Heart left ventricle (tissue), 16 donors: ENCODE measurements at regions not wholly inside any gene's neighbourhood (a gene's known extent, or its start where the extent isn't known, plus 50 kb on each side); places are given as distances from the start of the nearest gene placed in this dataset.

Experiments used
- ATAC-seq, 4 donors: fragments of 200-7000 bp; cut with Tn5 transposase; one replicate each; pipeline ENCODE4 v1.9.1; 2020 to 2022; ENCODE audit warnings: moderate library complexity in 4 of 4, mild to moderate bottlenecking in 3 of 4, moderate number of reproducible peaks in 1 of 4
- DNase-seq, 5 donors: peaks; one replicate each; pipeline ENCODE4 v3.0.0-alpha.2; 2020
- H3K27ac ChIP-seq, 12 donors: fragments of 200-600 bp; sonication (generic) in 4 of 12; one replicate each; pipeline versions ENCODE4 v1.5.0 to v1.8.0; 2016 to 2022; ENCODE audit warnings: mild to moderate bottlenecking in 2 of 12
- H3K27me3 ChIP-seq, 9 donors: fragments of 200-600 bp; sonication (generic) in 2 of 9; one replicate each; pipeline versions ENCODE4 v1.5.1 to v1.8.0; 2016 to 2022; ENCODE audit warnings: mild to moderate bottlenecking in 3 of 9
- H3K36me3 ChIP-seq, 9 donors: fragments of 200-600 bp; sonication (generic) in 2 of 9; one replicate each; pipeline versions ENCODE4 v1.5.0 to v1.8.0; 2018 to 2022; ENCODE audit warnings: mild to moderate bottlenecking in 2 of 9
- H3K4me1 ChIP-seq, 12 donors: fragments of 200-600 bp; sonication (generic) in 4 of 12; one replicate each; pipeline versions ENCODE4 v1.5.0 to v1.8.0; 2016 to 2022; ENCODE audit warnings: mild to moderate bottlenecking in 3 of 12
- H3K4me3 ChIP-seq, 12 donors: fragments of 200-600 bp; sonication (generic) in 4 of 12; one replicate each; pipeline versions ENCODE4 v1.5.0 to v1.8.0; 2017 to 2022; ENCODE audit warnings: mild to moderate bottlenecking in 9 of 12, moderate library complexity in 4 of 12
- H3K9me3 ChIP-seq, 12 donors: fragments of 200-600 bp; sonication (generic) in 4 of 12; one replicate each; pipeline versions ENCODE4 v1.5.0 to v1.8.0; 2016 to 2022; ENCODE audit warnings: mild to moderate bottlenecking in 1 of 12
- POLR2A ChIP-seq, 2 donors: fragments of 450-650 bp; IDR thresholded peaks; one replicate each; pipeline ENCODE4 v1.6.1; 2017; ENCODE audit warnings: antibody characterized with exemption in 2 of 2, mild to moderate bottlenecking in 2 of 2, moderate library complexity in 2 of 2
- WGBS, 4 donors: extraction: QIAGEN DNeasy Blood & Tissue Kit in 2 of 4; methylation state at CpG; one replicate each; pipeline versions ENCODE4 v1.1.5 to v1.1.7; 2013 to 2018; 5-methylcytosine and 5-hydroxymethylcytosine counted together
- intact Hi-C, 10 donors: fragments of 100-400 bp; cut with DNase I; formaldehyde crosslinking; loops; one replicate each; pipeline versions ENCODE4 v1.11.1 to v1.14.2; 2022
- TF ChIP-seq, protein P1 (sequence below), 12 donors: fragments of 200-600 bp; sonication (generic) in 4 of 12; IDR thresholded peaks; one replicate each; pipeline versions ENCODE4 v1.5.0 to v1.8.0; 2018 to 2022; ENCODE audit warnings: antibody characterized with exemption in 12 of 12, mild to moderate bottlenecking in 5 of 12
- donor health status: ischemic (EF 13 %, LVEDD 7.1; RV severe dilation, severe dysfunction).
- donor health status: healthy with polysubstance abuse.
- donor health status: DM: no; HTN: yes; CAD: no.
- donor health status: DM: no; HTN: no; CAD: no.
- donor health status: ischemic (EF 25% LVEDD 6.9; RV normal size, moderate dysfunction).
- donor health status: ischemic (EF 25% LVEDD 5.7; RV mildly dilated, moderate dysfunction).
- donor health status: healthy.
- donor health status: DM: yes; HTN: yes; CAD: no.
- donor health status: ischemic (EF 35%, LVEDD 5.7; RV mildly dilated, moderate dysfunction).
- donor health status: nonischemic (EF 11% LVEDD 7.7; RV severe dilation, severe dysfunction).
- donor health status: DM: yes; HTN: yes; CAD: no.
- donor health status: PGD.
- donor health status: ischemic (EF 29% LVEDD 5.4; RV normal size, mild dysfunction).
- donor health status: nonischemic (EF 23%, LVEDD 6.1; RV moderate dilation, normal function).

DNA sequence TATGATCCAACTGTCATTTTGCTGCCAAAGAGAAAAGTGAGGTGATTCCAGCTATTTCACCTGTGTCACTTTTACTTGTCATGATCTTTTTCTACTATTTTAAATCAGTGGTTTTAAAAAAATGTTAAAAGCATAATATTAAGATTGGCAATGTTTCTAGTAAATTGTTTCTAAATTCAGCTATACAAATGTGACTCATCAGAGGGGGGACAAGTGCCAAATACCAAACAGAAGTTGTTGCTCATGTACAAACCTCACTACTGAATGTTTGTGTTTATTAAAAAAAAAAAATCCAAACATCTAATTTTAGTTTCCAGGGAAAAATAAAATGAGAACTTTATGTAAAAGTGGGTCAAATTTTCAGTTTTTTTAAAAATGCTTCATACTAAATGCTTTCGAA is 346.2 kb upstream of the SNX7 start:
- Histone ChIP-seq H3K4me3 (peak overlapping the region in 1 of 12 donors; percentile 14), H3K27ac (no peak overlapping the region), H3K9me3 (no peaks in the 10 kb centered on the region), H3K4me1 (peaks cover 0 to 18% (median 0%) of the 10 kb centered on the region in 12 donors), H3K36me3 (no peaks in the 10 kb centered on the region), H3K27me3 (no peaks in the 10 kb centered on the region)
- DNase-seq (no peak), ATAC-seq (no peak)
- intact Hi-C loops: no loop called here
- 67 to 71% (median 71%) methylated on average over 1 of the region's 1 CpG for WGBS, 4 donors
- TF ChIP-seq, protein P1, sequence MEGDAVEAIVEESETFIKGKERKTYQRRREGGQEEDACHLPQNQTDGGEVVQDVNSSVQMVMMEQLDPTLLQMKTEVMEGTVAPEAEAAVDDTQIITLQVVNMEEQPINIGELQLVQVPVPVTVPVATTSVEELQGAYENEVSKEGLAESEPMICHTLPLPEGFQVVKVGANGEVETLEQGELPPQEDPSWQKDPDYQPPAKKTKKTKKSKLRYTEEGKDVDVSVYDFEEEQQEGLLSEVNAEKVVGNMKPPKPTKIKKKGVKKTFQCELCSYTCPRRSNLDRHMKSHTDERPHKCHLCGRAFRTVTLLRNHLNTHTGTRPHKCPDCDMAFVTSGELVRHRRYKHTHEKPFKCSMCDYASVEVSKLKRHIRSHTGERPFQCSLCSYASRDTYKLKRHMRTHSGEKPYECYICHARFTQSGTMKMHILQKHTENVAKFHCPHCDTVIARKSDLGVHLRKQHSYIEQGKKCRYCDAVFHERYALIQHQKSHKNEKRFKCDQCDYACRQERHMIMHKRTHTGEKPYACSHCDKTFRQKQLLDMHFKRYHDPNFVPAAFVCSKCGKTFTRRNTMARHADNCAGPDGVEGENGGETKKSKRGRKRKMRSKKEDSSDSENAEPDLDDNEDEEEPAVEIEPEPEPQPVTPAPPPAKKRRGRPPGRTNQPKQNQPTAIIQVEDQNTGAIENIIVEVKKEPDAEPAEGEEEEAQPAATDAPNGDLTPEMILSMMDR (IDR thresholded peaks at IDR 0.05): no peak
- TF ChIP-seq POLR2A (IDR thresholded peaks at IDR 0.05): no peak

DNA sequence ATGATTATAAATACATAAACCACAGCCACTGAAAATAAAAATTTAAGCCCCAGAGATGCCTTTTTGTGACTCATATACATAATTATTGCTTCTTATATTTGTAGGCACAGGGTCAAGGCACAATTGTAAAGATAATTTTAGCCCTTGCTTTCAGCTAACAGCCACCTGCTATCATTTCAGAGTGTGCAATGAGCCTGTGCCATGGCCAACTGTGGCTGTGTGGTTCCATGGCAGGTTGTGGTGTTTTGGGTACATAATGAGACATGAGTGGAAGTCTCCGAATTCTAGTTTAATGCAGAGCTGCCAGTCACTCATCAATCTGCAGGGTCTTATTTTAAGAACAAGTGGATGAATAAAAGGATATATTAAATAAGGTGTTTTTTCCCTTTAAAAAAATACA is 346.9 kb upstream of the SNX7 start:
- TF ChIP-seq, protein P1 (IDR thresholded peaks at IDR 0.05): no peak
- TF ChIP-seq POLR2A (IDR thresholded peaks at IDR 0.05): no peak
- DNase-seq (no peak), ATAC-seq (no peak)
- 79 to 96% (median 92%) methylated on average over 1 of the region's 1 CpG for WGBS, 4 donors
- Histone ChIP-seq H3K27me3 (no peaks in the 10 kb centered on the region), H3K36me3 (no peaks in the 10 kb centered on the region), H3K27ac (no peak overlapping the region), H3K4me3 (no peak overlapping the region), H3K9me3 (no peaks in the 10 kb centered on the region), H3K4me1 (peaks cover 0 to 18% (median 0%) of the 10 kb centered on the region in 12 donors)
- intact Hi-C loops: no loop called here

DNA sequence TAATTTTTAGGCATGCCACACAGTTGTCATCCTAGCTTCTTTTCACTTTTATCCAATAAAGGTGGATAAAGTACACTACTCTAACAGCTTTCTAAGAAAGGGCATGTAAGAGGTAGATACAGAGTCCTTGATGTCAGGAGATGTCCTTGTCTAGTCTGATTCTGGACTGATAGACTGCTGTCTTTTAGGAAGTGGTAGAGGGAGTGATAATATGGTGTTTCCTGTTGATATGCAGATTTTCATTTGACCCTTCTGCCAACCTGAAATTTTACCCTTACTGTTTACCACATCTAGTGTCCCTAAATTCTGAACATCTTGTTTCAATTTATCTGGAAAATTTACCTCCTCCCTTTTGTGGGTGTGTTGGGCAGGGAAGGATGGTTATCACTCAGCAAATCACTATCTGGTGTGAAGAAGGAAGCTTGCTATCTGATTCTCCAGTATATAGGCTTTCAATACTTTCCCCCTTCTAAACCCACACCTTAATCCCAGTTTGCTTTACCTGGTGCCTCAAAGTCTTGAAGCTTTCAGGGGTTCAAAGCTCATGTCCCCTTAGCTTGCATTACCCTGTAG is 354.9 kb upstream of the SNX7 start:
- no peaks in the 10 kb centered on the region for H3K4me1 ChIP-seq
- intact Hi-C loops: no loop called here
- no peak for ATAC-seq
- H3K36me3 ChIP-seq: no peaks in the 10 kb centered on the region
- H3K9me3 ChIP-seq: no peaks in the 10 kb centered on the region
- H3K27ac ChIP-seq: no peak overlapping the region
- TF ChIP-seq POLR2A (IDR thresholded peaks at IDR 0.05): no peak
- no peak for DNase-seq
- no peaks in the 10 kb centered on the region for H3K27me3 ChIP-seq
- no peak overlapping the region for H3K4me3 ChIP-seq

DNA sequence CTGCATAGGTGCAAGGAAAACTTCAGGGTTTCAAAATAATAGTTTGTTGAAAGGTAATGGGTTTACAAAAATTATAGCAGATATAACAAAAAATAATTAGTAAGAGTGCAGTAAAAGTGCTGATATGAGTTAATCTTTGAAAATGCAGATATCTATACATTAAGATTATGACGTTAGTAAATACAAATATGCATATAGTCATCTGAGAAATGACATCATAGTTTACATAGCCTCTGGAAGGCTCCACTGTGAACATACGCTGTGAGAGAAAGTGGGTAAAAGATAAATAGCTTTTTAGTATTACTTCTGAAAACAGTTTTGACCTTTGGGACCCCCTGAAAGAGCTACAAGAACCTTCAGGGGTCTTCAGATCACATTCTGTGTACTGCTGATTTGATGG is 356.2 kb upstream of the SNX7 start:
- H3K9me3 ChIP-seq: no peaks in the 10 kb centered on the region
- TF ChIP-seq, protein P1 (IDR thresholded peaks at IDR 0.05): no peak
- DNase-seq (no peak), ATAC-seq (no peak)
- no peaks in the 10 kb centered on the region for H3K27me3 ChIP-seq
- no peaks in the 10 kb centered on the region for H3K4me1 ChIP-seq
- H3K4me3 ChIP-seq: no peak overlapping the region
- intact Hi-C loops: no loop called here
- no peak overlapping the region for H3K27ac ChIP-seq
- 50 to 59% (median 54%) methylated on average over 2 of the region's 2 CpGs for WGBS, 4 donors
- no peaks in the 10 kb centered on the region for H3K36me3 ChIP-seq

DNA sequence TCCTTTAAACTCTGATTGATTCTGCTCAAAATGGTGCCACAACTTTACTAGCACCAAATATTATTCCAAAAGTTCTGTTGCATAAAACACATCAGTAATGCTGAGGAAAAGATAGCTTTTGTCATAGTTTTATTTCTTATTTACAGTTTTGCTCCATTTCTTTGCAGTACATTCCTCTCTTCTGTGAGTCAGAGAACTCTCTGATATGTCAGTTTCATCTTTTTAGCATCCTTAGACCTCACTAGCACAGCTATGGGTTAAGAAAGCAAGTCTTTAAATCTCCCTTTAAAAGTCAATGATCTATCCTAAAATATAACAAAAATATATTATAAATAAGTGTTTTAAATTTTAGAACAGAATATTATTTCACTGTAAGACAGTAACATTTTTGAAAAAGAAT is 356.6 kb upstream of the SNX7 start:
- intact Hi-C loops: no loop called here
- TF ChIP-seq, protein P1 (IDR thresholded peaks at IDR 0.05): no peak
- TF ChIP-seq POLR2A (IDR thresholded peaks at IDR 0.05): no peak
- Histone ChIP-seq H3K36me3 (no peaks in the 10 kb centered on the region), H3K9me3 (no peaks in the 10 kb centered on the region), H3K27ac (no peak overlapping the region), H3K4me1 (no peaks in the 10 kb centered on the region), H3K4me3 (no peak overlapping the region), H3K27me3 (no peaks in the 10 kb centered on the region)
- DNase-seq (no peak), ATAC-seq (no peak)
